ENCODE measurements at regions not wholly inside any gene's neighbourhood (a gene's known extent, or its start where the extent isn't known, plus 50 kb on each side); places are given as distances from the start of the nearest gene placed in this dataset.

- TF ChIP-seq POLR2AphosphoS5 (IDR thresholded peaks at IDR 0.05) (no peak), POLR2A (IDR thresholded peaks at IDR 0.05) (no peak), EP300 (IDR thresholded peaks at IDR 0.05) (no peak)
- TF ChIP-seq, protein P1, sequence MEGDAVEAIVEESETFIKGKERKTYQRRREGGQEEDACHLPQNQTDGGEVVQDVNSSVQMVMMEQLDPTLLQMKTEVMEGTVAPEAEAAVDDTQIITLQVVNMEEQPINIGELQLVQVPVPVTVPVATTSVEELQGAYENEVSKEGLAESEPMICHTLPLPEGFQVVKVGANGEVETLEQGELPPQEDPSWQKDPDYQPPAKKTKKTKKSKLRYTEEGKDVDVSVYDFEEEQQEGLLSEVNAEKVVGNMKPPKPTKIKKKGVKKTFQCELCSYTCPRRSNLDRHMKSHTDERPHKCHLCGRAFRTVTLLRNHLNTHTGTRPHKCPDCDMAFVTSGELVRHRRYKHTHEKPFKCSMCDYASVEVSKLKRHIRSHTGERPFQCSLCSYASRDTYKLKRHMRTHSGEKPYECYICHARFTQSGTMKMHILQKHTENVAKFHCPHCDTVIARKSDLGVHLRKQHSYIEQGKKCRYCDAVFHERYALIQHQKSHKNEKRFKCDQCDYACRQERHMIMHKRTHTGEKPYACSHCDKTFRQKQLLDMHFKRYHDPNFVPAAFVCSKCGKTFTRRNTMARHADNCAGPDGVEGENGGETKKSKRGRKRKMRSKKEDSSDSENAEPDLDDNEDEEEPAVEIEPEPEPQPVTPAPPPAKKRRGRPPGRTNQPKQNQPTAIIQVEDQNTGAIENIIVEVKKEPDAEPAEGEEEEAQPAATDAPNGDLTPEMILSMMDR (IDR thresholded peaks at IDR 0.05): no peak
Observed at GRCh38 chr16:80894091-80894490, 89.7 kb upstream of the CDYL2 start.
